Calu3 (cell line): ENCODE measurements at regions not wholly inside any gene's neighbourhood (a gene's known extent, or its start where the extent isn't known, plus 50 kb on each side); places are given as distances from the start of the nearest gene placed in this dataset.

Experiments
- BruUV-seq: library from RNA; stranded (reverse); fragments of 400-500 nt; replicated peaks from 2 replicates; lab custom pipeline; 2021; lab: Mats Ljungman, UMichigan
- CTCF ChIA-PET: fragments of 300-600 bp; sonication (Branson Sonifier 250); formaldehyde crosslinking; loops from one replicate; lab custom pipeline; 2022; ENCODE audit warnings: antibody characterized with exemption; lab: Charles Lee
- DNase-seq: peaks from one replicate; pipeline ENCODE4 v3.0.0; 2022
- H3K27ac Mint-ChIP-seq: one replicate; pipeline ENCODE4 v1.8.0; 2022; ENCODE audit warnings: mixed read lengths; ENCODE audit not compliant: unreplicated experiment
- H3K27me3 Mint-ChIP-seq: one replicate; pipeline ENCODE4 v1.8.0; 2022; ENCODE audit warnings: mixed read lengths; ENCODE audit not compliant: unreplicated experiment
- H3K36me3 Mint-ChIP-seq: one replicate; pipeline ENCODE4 v1.8.0; 2022; ENCODE audit warnings: mild to moderate bottlenecking, moderate library complexity, mixed read lengths; ENCODE audit not compliant: insufficient read depth, unreplicated experiment
- H3K4me1 Mint-ChIP-seq: one replicate; pipeline ENCODE4 v1.8.0; 2022; ENCODE audit warnings: mild to moderate bottlenecking, low read depth, mixed read lengths; ENCODE audit not compliant: unreplicated experiment
- H3K4me3 Mint-ChIP-seq: one replicate; pipeline ENCODE4 v1.8.0; 2022; ENCODE audit warnings: mild to moderate bottlenecking, low read depth, moderate library complexity, mixed read lengths; ENCODE audit not compliant: unreplicated experiment
- H3K9me3 Mint-ChIP-seq: one replicate; pipeline ENCODE4 v1.8.0; 2022; ENCODE audit warnings: low read depth, mixed read lengths; ENCODE audit not compliant: unreplicated experiment
- CTCF ChIP-seq: fragments of 200-600 bp; IDR thresholded peaks from one replicate; pipeline ENCODE4 v1.8.0; 2022; ENCODE audit warnings: antibody characterized with exemption; ENCODE audit not compliant: unreplicated experiment
- intact Hi-C: fragments of 100-400 bp; cut with micrococcal nuclease; formaldehyde crosslinking; loops from one replicate; pipeline ENCODE4 v1.10.0; 2022; ENCODE audit not compliant: unreplicated experiment

- Mint-ChIP-seq H3K27ac (no peak overlapping the region), H3K36me3 (no peaks in the 10 kb centered on the region), H3K4me3 (no peak overlapping the region), H3K4me1 (peaks cover 7% of the 10 kb centered on the region), H3K9me3 (no peaks in the 10 kb centered on the region), H3K27me3 (no peaks in the 10 kb centered on the region)
- CTCF ChIA-PET: no interaction called here
- BruUV-seq: no TSS peak
- no peak for DNase-seq
- no peak for TF ChIP-seq CTCF
- intact Hi-C loops: no loop called here
These were observed 666.5 kb downstream of the ADCYAP1 start for GRCh38 chr18:1571206-1571605.

DNA sequence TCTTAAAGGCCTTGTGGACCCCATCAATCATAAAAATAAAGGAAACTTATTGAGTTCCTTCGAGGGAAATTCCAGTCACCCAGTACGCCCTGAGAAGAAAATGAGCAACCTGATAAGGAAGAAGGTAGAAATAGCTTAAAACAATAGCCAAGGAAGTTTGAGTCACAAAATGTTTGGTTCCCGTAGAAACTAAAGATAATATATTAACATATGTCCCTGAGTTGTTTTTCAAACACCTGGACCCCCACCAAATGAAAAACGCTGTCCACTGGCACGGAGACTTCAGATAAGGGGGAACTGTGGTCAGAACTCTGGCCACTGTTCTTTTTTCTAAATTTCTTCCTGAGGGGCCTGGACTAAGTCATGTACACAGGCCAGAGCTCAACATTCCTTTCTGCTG is 669.1 kb downstream of the ADCYAP1 start:
- no TSS peak for BruUV-seq
- no peaks in the 10 kb centered on the region for H3K27me3 Mint-ChIP-seq
- H3K4me3 Mint-ChIP-seq: no peak overlapping the region
- CTCF ChIA-PET: interaction anchor here (1.4 kb wide), 1 partner anchor 12 kb away, joined by 4 read pairs; no protein-coding TSS in a partner anchor
- no peak for DNase-seq
- H3K36me3 Mint-ChIP-seq: no peaks in the 10 kb centered on the region
- no peak overlapping the region for H3K27ac Mint-ChIP-seq
- TF ChIP-seq CTCF: no peak
- H3K4me1 Mint-ChIP-seq: peaks cover 7% of the 10 kb centered on the region
- H3K9me3 Mint-ChIP-seq: peaks cover 3% of the 10 kb centered on the region
- intact Hi-C loops: no loop called here

DNA sequence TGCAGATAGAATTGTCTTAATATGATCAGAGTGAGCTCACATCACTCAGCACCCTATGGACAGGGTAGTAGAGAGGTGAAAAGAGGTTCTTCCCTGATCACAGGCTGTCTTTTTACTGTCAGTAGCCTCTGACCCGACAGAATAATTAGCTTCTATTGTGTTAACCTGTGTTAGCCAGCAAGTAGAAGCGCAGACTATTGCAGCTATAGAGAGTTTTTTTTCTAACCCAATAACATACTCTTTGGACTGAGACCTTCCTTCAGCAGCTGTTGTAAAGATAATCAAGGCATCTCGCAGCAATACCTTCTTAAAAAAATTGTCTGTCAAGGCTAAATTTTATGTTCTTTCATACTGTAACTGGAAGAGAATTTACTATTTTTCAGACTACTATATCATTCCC is 670.4 kb downstream of the ADCYAP1 start:
- Mint-ChIP-seq H3K27me3 (no peaks in the 10 kb centered on the region), H3K9me3 (peaks cover 3% of the 10 kb centered on the region), H3K4me3 (no peak overlapping the region), H3K4me1 (peaks cover 7% of the 10 kb centered on the region), H3K27ac (no peak overlapping the region), H3K36me3 (no peaks in the 10 kb centered on the region)
- CTCF ChIA-PET: interaction anchor here (1.4 kb wide), 1 partner anchor 11 kb away, joined by 4 read pairs; no protein-coding TSS in a partner anchor
- no peak for TF ChIP-seq CTCF
- no TSS peak for BruUV-seq
- DNase-seq: no peak
- intact Hi-C loops: no loop called here

DNA sequence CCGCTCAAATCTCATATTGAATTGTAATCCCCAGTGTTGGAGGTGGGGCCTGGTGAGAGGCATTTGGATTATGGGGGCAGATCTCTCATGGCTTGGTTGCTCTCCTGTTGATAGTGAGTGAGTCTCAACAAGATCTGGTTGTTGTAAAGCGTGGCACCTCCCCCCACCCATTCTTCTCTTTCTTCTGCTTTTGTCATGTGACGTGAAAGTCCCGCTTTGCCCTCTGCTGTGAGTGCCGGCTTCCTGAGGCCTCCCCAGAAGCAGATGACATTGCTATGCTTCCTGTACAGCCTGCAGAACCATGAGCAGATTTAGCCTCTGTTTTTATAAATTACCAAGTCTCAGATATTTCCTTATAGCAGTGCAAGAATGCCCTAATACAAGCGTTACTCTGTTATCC is 673.8 kb downstream of the ADCYAP1 start:
- no peak for DNase-seq
- Mint-ChIP-seq H3K9me3 (peaks cover 3% of the 10 kb centered on the region), H3K4me3 (no peak overlapping the region), H3K36me3 (no peaks in the 10 kb centered on the region), H3K4me1 (peaks cover 7% of the 10 kb centered on the region), H3K27ac (no peak overlapping the region), H3K27me3 (peaks cover 14% of the 10 kb centered on the region)
- CTCF ChIA-PET: no interaction called here
- intact Hi-C loops: no loop called here
- BruUV-seq: no TSS peak
- TF ChIP-seq CTCF: no peak
